ENCODE measurements at regions not wholly inside any gene's neighbourhood (a gene's known extent, or its start where the extent isn't known, plus 50 kb on each side); places are given as distances from the start of the nearest gene placed in this dataset.

DNA sequence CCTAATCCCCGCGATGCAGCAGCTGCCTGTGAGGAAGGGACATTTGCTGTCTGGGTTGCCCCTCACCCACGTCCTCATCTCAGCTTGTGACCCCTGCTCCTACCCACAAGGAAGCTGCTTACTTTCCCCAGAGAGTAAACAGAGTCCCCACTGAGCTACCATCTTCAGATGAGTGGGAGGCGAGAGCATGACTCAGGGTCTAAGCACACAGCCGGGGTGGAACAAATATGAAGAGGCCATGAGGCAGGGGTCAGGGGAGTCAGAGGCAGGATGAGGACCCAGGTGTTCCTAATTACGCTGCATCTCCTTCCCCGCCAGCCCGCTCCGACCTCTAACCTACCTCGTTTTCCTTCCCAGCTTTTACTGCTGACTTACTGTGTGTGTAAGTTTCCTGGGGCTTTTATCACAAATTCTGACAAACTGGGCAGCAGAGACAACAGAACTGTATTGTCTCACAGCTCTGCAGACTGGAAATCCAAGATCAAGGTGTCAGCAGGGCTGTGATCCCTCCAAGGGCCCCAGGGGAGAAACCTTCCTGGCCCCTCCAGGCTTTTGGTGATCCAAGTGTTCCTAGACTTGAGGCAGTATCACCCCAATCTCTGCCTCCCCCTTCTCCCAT, 94.0 kb upstream of the DNAH5 start:
- FAIRE-seq = no peak
- Histone ChIP-seq H2AFZ (ENCODE audit: control insufficient read depth, low read length) (no peak overlapping the region), H3K9ac (ENCODE audit: control insufficient read depth, extremely low read depth, insufficient read depth, low read length) (peak overlapping the region; percentile 42)

DNA sequence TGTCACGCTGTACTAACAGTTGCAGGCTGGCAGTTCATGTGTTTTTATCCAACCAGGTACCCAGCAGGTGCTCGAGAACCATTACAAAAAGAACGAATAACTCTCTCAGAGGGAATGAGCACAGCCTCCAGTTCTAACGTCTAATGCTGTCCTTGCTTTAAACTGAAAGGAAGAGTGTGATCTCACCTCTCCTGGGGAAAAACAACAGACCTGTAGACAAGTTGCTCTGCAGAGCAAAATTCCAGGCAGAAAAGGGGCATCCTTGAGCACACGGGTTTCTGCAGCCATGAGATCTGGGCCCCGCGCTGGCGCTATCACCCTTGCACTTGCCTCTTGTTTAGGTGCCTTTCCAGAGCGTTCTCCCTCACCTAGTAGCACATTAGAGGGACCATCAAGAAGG, 92.5 kb upstream of the DNAH5 start:
- Histone ChIP-seq H3K36me3 (ENCODE audit: control insufficient read depth in 2 of 2, extremely low read depth in 1 of 2, insufficient read depth in 2 of 2, low read length in 2 of 2) (no peaks in the 10 kb centered on the region), H3K27me3 (ENCODE audit: control insufficient read depth, extremely low read depth, insufficient read depth, low read length) (no peaks in the 10 kb centered on the region), H3K4me1 (ENCODE audit: control insufficient read depth, extremely low read depth, insufficient read depth, low read length) (peaks cover 61% of the 10 kb centered on the region), H3K4me3 (ENCODE audit: control insufficient read depth in 2 of 3, extremely low read depth in 1 of 3, insufficient read depth in 2 of 3, low read depth in 1 of 3, low read length in 3 of 3) (peak overlapping the region in 2 of 3 experiments; percentile 6 to 9), H3K79me2 (ENCODE audit: control insufficient read depth, insufficient read depth, low read length) (no peaks in the 10 kb centered on the region), H2AFZ (ENCODE audit: control insufficient read depth, low read length) (no peak overlapping the region), H3K4me2 (ENCODE audit: control insufficient read depth, extremely low read depth, insufficient read depth, low read depth, low read length) (peak overlapping the region; percentile 94), H3K27ac (ENCODE audit: control insufficient read depth, insufficient read depth, low read length) (peak overlapping the region; percentile 95), H3K9me3 (ENCODE audit: control insufficient read depth, low read depth, low read length) (no peaks in the 10 kb centered on the region), H3K9me1 (ENCODE audit: control insufficient read depth, extremely low read depth, insufficient read depth, low read length) (peaks cover 3% of the 10 kb centered on the region), H4K20me1 (ENCODE audit: control insufficient read depth, extremely low read depth, insufficient read depth, low read length) (no peaks in the 10 kb centered on the region), H3K9ac (ENCODE audit: control insufficient read depth, extremely low read depth, insufficient read depth, low read length) (peak overlapping the region; percentile 82)
- FAIRE-seq (no peak), DNase-seq (ENCODE audit: low read depth, low spot score) (no peak)
- dilution Hi-C loops (cut with MboI; ENCODE audit: extremely low pct_ligation_motif_present, low sequenced_read_pairs) = no loop called here
- TF ChIP-seq CTCF (optimal IDR thresholded peaks at IDR 0.05 in 1 of 3, IDR thresholded peaks at IDR 0.05 in 1 of 3, conservative IDR thresholded peaks at IDR 0.05 in 1 of 3; ENCODE audit: extremely low read depth in 1 of 3, insufficient read depth in 2 of 3, low read length in 3 of 3) = no peak
- TF ChIP-seq EZH2 (IDR thresholded peaks at IDR 0.05; ENCODE audit: low read length) = no peak

More for the DNA sequence above, 94.0 kb upstream of the DNAH5 start:
- H3K9me3 ChIP-seq (ENCODE audit: control insufficient read depth, low read depth, low read length) = no peaks in the 10 kb centered on the region
- H3K9me1 ChIP-seq (ENCODE audit: control insufficient read depth, extremely low read depth, insufficient read depth, low read length) = peaks cover 3% of the 10 kb centered on the region
- no peaks in the 10 kb centered on the region for H3K27me3 ChIP-seq (ENCODE audit: control insufficient read depth, extremely low read depth, insufficient read depth, low read length)
- peaks cover 52% of the 10 kb centered on the region for H3K4me1 ChIP-seq (ENCODE audit: control insufficient read depth, extremely low read depth, insufficient read depth, low read length)
- no peak for TF ChIP-seq EZH2 (IDR thresholded peaks at IDR 0.05; ENCODE audit: low read length)
- TF ChIP-seq CTCF (optimal IDR thresholded peaks at IDR 0.05 in 1 of 3, IDR thresholded peaks at IDR 0.05 in 1 of 3, conservative IDR thresholded peaks at IDR 0.05 in 1 of 3; ENCODE audit: extremely low read depth in 1 of 3, insufficient read depth in 2 of 3, low read length in 3 of 3) = no peak
- peak overlapping the region; percentile 95 for H3K27ac ChIP-seq (ENCODE audit: control insufficient read depth, insufficient read depth, low read length)
- no peak for DNase-seq (ENCODE audit: low read depth, low spot score)
- dilution Hi-C loops (cut with MboI; ENCODE audit: extremely low pct_ligation_motif_present, low sequenced_read_pairs) = no loop called here
- no peaks in the 10 kb centered on the region for H3K79me2 ChIP-seq (ENCODE audit: control insufficient read depth, insufficient read depth, low read length)
- H3K4me3 ChIP-seq (ENCODE audit: control insufficient read depth in 2 of 3, extremely low read depth in 1 of 3, insufficient read depth in 2 of 3, low read depth in 1 of 3, low read length in 3 of 3) = no peak overlapping the region
- H3K36me3 ChIP-seq (ENCODE audit: control insufficient read depth in 2 of 2, extremely low read depth in 1 of 2, insufficient read depth in 2 of 2, low read length in 2 of 2) = no peaks in the 10 kb centered on the region
- H4K20me1 ChIP-seq (ENCODE audit: control insufficient read depth, extremely low read depth, insufficient read depth, low read length) = no peaks in the 10 kb centered on the region
- no peak overlapping the region for H3K4me2 ChIP-seq (ENCODE audit: control insufficient read depth, extremely low read depth, insufficient read depth, low read depth, low read length)
